Heart right ventricle (tissue), 16 donors: ENCODE measurements at regions not wholly inside any gene's neighbourhood (a gene's known extent, or its start where the extent isn't known, plus 50 kb on each side); places are given as distances from the start of the nearest gene placed in this dataset.

Experiments
- ATAC-seq, 8 donors: fragments of 200-7000 bp; cut with Tn5 transposase; one replicate each; pipeline ENCODE4 v1.9.1; 2020; ENCODE audit warnings: mild to moderate bottlenecking in 8 of 8, moderate library complexity in 8 of 8, moderate number of reproducible peaks in 1 of 8
- DNase-seq, 2 donors: peaks; one replicate each; pipeline ENCODE4 v3.0.0-alpha.2; 2020
- H3K27ac ChIP-seq, 10 donors: fragments of 200-600 bp; sonication (generic) in 2 of 10; one replicate each; pipeline versions ENCODE4 v1.5.0 to v1.8.0; 2020 to 2022; ENCODE audit warnings: mild to moderate bottlenecking in 3 of 10
- H3K27me3 ChIP-seq, 7 donors: fragments of 200-600 bp; one replicate each; pipeline ENCODE4 v1.8.0; 2021 to 2022; ENCODE audit warnings: mild to moderate bottlenecking in 2 of 7
- H3K36me3 ChIP-seq, 9 donors: fragments of 200-600 bp; sonication (generic) in 1 of 9; one replicate each; pipeline versions ENCODE4 v1.5.0 to v1.8.0; 2020 to 2022; ENCODE audit warnings: mild to moderate bottlenecking in 2 of 9
- H3K4me1 ChIP-seq, 9 donors: fragments of 200-600 bp; sonication (generic) in 1 of 9; one replicate each; pipeline versions ENCODE4 v1.5.0 to v1.8.0; 2020 to 2022; ENCODE audit warnings: mild to moderate bottlenecking in 4 of 9
- H3K4me3 ChIP-seq, 10 donors: fragments of 200-600 bp; sonication (generic) in 2 of 10; one replicate each; pipeline versions ENCODE4 v1.5.0 to v1.8.0; 2020 to 2022; ENCODE audit warnings: mild to moderate bottlenecking in 7 of 10, moderate library complexity in 2 of 10
- H3K9me3 ChIP-seq, 11 donors: fragments of 200-600 bp in 10 of 11; sonication (generic) in 2 of 11; one replicate each; pipeline versions ENCODE4 v1.5.0 to v1.8.0; 2013 to 2022; ENCODE audit warnings: mild to moderate bottlenecking in 2 of 11, control low read depth in 1 of 11, moderate library complexity in 1 of 11
- CTCF ChIP-seq, 9 donors: fragments of 200-600 bp; sonication (generic) in 2 of 9; IDR thresholded peaks; one replicate each; pipeline versions ENCODE4 v1.5.0 to v1.8.0; 2021 to 2022; ENCODE audit warnings: antibody characterized with exemption in 9 of 9, mild to moderate bottlenecking in 5 of 9, moderate library complexity in 1 of 9
- WGBS, 2 donors: extraction: QIAGEN DNeasy Blood & Tissue Kit; methylation state at CpG; one replicate each; pipeline ENCODE4 v1.1.7; 2013; ENCODE audit warnings: inconsistent platforms in 1 of 2; 5-methylcytosine and 5-hydroxymethylcytosine counted together
- intact Hi-C, 10 donors: fragments of 100-400 bp; cut with DNase I; formaldehyde crosslinking; loops; one replicate each; pipeline versions ENCODE4 v1.11.1 to v1.14.2; 2022
- donor health status: Arrhythmogenic right ventricular cardiomyopathy.
- donor health status: ischemic (EF 13 %, LVEDD 7.1; RV severe dilation, severe dysfunction).
- donor health status: healthy with polysubstance abuse.
- donor health status: DM: no; HTN: yes; CAD: no.
- donor health status: DM: no; HTN: no; CAD: no.
- donor health status: ischemic (EF 25% LVEDD 6.9; RV normal size, moderate dysfunction).
- donor health status: ischemic (EF 25% LVEDD 5.7; RV mildly dilated, moderate dysfunction).
- donor health status: healthy.
- donor health status: DM: yes; HTN: yes; CAD: no.
- donor health status: Ischemic cardiomyopathy.
- donor health status: ischemic (EF 35%, LVEDD 5.7; RV mildly dilated, moderate dysfunction).
- donor health status: nonischemic (EF 11% LVEDD 7.7; RV severe dilation, severe dysfunction).
- donor health status: DM: yes; HTN: yes; CAD: no.
- donor health status: PGD.
- donor health status: ischemic (EF 29% LVEDD 5.4; RV normal size, mild dysfunction).
- donor health status: nonischemic (EF 23%, LVEDD 6.1; RV moderate dilation, normal function).

GRCh38 chr3:146921693-146922092, 316.5 kb upstream of the PLSCR5 start:
- intact Hi-C loops: no loop called here
- no peak for DNase-seq
- Histone ChIP-seq H3K4me1 (no peaks in the 10 kb centered on the region), H3K4me3 (no peak overlapping the region), H3K27ac (no peak overlapping the region), H3K36me3 (no peaks in the 10 kb centered on the region), H3K9me3 (peaks cover 0 to 5% (median 0%) of the 10 kb centered on the region in 11 donors), H3K27me3 (no peaks in the 10 kb centered on the region)
- peak in 1 of 8 donors; percentile 73 for ATAC-seq
- 77 to 81% methylated on average over 8 of the region's 8 CpGs for WGBS, 2 donors
- TF ChIP-seq CTCF (IDR thresholded peaks at IDR 0.05): no peak

GRCh38 chr3:146914409-146914808, 309.3 kb upstream of the PLSCR5 start:
- ATAC-seq (no peak), DNase-seq (no peak)
- H3K27ac ChIP-seq: no peak overlapping the region
- TF ChIP-seq CTCF (IDR thresholded peaks at IDR 0.05): no peak
- H3K9me3 ChIP-seq: peaks cover 0 to 5% (median 0%) of the 10 kb centered on the region in 11 donors
- no peaks in the 10 kb centered on the region for H3K36me3 ChIP-seq
- no peak overlapping the region for H3K4me3 ChIP-seq
- WGBS, 2 donors: 72 to 84% methylated on average over 2 of the region's 2 CpGs
- intact Hi-C loops: no loop called here
- no peaks in the 10 kb centered on the region for H3K4me1 ChIP-seq
- no peaks in the 10 kb centered on the region for H3K27me3 ChIP-seq

- no peak for ATAC-seq
- Histone ChIP-seq H3K36me3 (no peaks in the 10 kb centered on the region), H3K4me1 (no peaks in the 10 kb centered on the region), H3K27me3 (no peaks in the 10 kb centered on the region), H3K27ac (no peak overlapping the region), H3K4me3 (no peak overlapping the region), H3K9me3 (no peaks in the 10 kb centered on the region)
- no peak for DNase-seq
- intact Hi-C loops: no loop called here
- 33 to 46% methylated on average over 8 of the region's 8 CpGs for WGBS, 2 donors
- no peak for TF ChIP-seq CTCF (IDR thresholded peaks at IDR 0.05)
Measured at GRCh38 chr3:146912241-146913015, 307.3 kb upstream of the PLSCR5 start.

- intact Hi-C loops: loop anchor here in 1 of 10 donors (2.0 to 5.0 kb wide), 2 partner anchors 37 to 79 kb away; no protein-coding TSS in a partner anchor
- H3K27ac ChIP-seq: peak overlapping the region in 6 of 10 donors; percentile 24 to 61 (median 42)
- ATAC-seq: peak in 7 of 8 donors; percentile 76 to 99 (median 96)
- H3K4me3 ChIP-seq: no peak overlapping the region
- no peak for TF ChIP-seq CTCF (IDR thresholded peaks at IDR 0.05)
- no peaks in the 10 kb centered on the region for H3K27me3 ChIP-seq
- 44 to 45% methylated on average over 3 of the region's 3 CpGs for WGBS, 2 donors
- peak in 1 of 2 donors; percentile 47 for DNase-seq
- H3K4me1 ChIP-seq: peaks cover 0 to 8% (median 0%) of the 10 kb centered on the region in 9 donors
- no peaks in the 10 kb centered on the region for H3K9me3 ChIP-seq
- H3K36me3 ChIP-seq: no peaks in the 10 kb centered on the region
Measured at GRCh38 chr3:146903927-146904326, 298.8 kb upstream of the PLSCR5 start.
